ENCODE measurements at regions not wholly inside any gene's neighbourhood (a gene's known extent, or its start where the extent isn't known, plus 50 kb on each side); places are given as distances from the start of the nearest gene placed in this dataset.

DNA sequence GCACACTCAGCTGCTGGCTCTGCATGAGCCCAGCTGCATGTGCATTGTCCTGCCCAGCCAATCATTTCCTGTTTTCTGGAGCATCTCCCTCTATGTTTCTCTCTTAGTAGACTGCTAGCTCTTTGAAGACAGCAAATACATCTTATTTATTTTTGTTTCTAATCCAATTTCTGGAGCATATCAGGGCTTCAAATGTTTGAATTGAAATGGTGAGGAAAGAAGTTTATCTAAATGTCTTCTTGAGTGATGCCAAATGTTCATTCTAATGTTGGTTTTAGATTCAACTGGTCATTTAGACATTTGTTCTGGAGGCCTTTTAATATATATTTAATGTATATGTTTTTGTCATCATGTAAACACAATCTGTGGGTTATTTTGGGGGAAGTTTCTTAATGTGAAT is 141.9 kb downstream of the DNAJB9 start:
- no peak for FAIRE-seq

- FAIRE-seq, result no peak
Measured at GRCh38 chr7:108716783-108717182, 147.1 kb downstream of the DNAJB9 start.

- no peak for FAIRE-seq
Measured at GRCh38 chr7:108717781-108718180, 148.1 kb downstream of the DNAJB9 start.

GRCh38 chr7:108719631-108720030 is 150.0 kb downstream of the DNAJB9 start:
- FAIRE-seq, result no peak

- FAIRE-seq, result no peak
Measured at GRCh38 chr7:108722561-108722960, 152.9 kb downstream of the DNAJB9 start.

DNA sequence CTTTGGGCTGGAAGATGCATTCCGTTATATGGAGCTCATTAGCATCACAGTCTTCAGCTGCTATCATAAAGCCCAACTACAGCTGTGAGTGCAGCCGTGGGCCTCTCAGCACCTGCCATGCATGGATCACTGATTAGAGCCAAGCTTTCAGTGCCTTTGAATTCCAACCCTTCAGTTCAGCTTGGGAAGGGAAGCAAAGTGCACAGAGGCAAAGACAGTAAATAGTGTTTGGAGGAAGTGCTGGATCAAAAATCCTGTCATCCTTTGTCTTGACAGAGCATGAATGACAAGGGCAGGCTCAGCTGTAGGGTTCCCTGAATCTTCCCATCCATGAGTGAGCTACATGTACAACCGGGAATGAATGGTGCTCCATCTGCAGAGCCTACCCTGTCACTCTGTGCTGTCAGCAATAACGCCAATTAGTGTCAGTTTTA is 153.7 kb downstream of the DNAJB9 start:
- no peak for FAIRE-seq

DNA sequence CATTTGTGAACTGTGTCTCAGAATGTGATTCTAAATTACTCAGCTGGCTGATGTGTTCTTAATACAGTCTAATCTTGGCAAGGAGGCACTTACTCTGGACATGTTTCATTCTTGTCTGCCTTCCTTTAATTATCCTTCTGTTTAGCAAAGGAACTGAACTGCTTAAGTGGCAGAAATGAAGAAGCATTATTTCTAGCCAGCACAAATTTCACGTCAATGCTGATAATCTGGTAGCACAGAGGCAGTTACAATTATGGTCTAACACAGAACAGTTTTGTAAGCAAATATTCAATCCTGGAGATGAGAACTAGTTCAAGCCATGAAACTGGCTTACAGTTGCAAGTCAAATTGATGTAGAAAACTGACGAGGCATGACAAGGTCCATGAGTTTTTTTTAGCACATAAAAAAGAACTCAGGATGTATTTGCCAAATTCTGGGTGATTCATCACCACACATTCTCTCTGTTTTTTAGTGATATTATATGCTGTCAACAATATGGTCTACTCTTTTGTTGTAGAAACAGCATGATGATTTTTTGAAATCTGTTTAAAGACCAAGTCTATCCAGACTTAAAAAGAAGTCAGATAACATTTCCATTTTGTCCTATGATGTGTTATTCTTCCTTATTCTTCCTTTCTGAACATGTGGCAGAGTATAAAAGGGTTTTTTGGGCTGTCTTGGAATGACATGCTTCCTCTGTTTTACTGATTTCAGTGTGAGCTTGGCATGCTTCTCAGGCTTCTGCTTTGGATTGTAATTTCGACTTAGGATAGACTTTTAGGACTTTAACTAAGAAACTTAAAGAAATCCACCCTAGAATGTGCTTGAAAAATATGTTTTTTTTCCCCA is 154.8 kb downstream of the DNAJB9 start:
- FAIRE-seq, result no peak

GRCh38 chr7:108735814-108736213 is 166.1 kb downstream of the DNAJB9 start:
- no peak for FAIRE-seq

GRCh38 chr7:108736221-108736891 is 166.7 kb downstream of the DNAJB9 start:
- no peak for FAIRE-seq

- no peak for FAIRE-seq
Measured at GRCh38 chr7:108770981-108771745, 201.5 kb downstream of the DNAJB9 start.

DNA sequence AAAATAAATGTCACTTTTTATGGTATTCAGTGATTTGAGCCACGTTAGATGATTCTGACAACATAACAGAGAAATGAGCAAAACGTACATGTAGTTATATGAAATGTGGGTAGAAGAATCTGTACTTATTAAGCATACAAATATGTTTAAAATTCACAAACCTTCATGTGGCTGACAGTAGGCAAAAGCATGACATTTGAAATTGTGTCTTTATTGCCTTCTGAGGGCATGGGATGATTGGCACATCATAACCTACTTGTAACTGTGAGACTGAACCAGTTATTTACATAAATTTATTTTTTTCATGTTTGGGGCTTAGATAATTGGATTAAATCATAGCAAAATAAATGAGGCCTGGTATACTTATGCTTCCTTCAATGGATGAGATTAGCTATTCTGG is 202.2 kb downstream of the DNAJB9 start:
- no peak for FAIRE-seq

GRCh38 chr7:108777966-108778365 is 208.3 kb downstream of the DNAJB9 start:
- FAIRE-seq, result no peak

DNA sequence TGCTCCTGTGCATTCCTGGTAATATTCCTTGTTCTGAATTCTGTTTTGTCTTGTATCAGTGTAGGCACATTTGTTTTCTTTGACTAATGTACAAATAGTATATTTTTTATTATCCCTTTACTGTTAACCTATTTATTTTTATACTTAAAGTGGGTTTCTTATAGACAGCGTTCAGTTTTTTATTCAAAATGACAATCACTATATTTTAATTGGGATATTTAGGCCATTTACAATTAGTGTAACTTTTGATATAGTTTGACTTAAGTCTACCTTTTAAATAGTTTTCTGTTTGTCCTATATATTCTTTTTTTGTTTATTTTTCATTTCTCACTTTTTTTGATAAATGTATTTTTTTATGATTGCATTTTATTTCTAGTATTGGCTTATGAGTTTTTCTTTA is 219.8 kb downstream of the DNAJB9 start:
- no peak for FAIRE-seq

GRCh38 chr7:108794466-108794865 is 224.8 kb downstream of the DNAJB9 start:
- FAIRE-seq, result no peak

DNA sequence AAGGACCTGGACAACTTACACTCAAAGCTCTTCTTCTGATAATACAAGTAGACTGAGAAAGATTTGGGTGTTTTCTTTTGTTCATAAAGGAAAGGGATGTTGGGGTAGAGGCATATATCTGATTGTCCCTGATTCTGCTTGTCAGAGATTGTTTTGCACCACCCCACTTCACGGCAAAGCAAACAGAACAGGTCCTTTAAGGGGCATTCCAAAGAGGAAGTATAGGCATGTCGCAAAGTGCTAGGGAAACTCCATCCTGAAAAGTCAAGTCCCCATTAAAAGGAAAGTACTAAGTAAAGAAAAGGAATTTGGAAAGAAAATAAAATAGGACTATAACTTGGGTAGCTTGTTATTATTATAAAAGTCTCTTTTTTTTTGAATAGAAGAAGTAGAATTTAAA is 233.0 kb downstream of the DNAJB9 start:
- FAIRE-seq, result no peak

GRCh38 chr7:108805808-108806397 is 236.2 kb downstream of the DNAJB9 start:
- FAIRE-seq, result no peak

- no peak for FAIRE-seq
Measured at GRCh38 chr7:108808549-108809266, 239.0 kb downstream of the DNAJB9 start.

- FAIRE-seq, result no peak
Measured at GRCh38 chr7:108809356-108809755, 239.7 kb downstream of the DNAJB9 start.

DNA sequence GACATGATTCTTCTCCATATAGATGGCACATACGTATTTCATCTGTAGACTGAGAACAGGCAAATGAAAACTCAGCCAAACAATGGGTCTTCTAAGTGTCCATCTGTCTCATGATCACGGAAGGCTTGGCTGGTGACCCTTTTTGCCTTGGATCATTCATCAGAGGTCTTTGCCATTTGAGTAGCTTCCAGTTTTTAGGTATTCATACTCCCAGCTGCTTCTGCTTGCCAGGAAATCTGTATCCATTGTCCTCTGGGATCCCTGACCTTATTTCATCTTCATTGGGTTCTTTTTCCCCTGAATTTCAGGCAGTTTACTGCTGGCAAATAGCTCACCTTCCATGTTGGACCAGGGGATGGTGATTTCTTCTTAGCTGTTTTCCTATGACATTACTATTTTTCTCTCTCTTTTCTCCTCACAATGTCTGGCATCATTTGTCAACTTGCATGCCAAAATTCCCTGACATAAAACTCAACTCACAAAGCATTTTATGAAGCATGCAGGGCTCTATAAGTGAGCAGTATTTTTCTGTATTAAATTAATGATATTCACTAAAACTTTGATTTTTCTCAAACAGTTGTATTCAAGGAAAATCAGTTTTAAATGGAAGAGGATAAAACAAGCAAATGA is 241.2 kb downstream of the DNAJB9 start:
- FAIRE-seq, result no peak

GRCh38 chr7:108813251-108814014 is 243.8 kb downstream of the DNAJB9 start:
- no peak for FAIRE-seq

- no peak for FAIRE-seq
Measured at GRCh38 chr7:108815815-108816214, 246.1 kb downstream of the DNAJB9 start.
